ENCODE measurements at regions not wholly inside any gene's neighbourhood (a gene's known extent, or its start where the extent isn't known, plus 50 kb on each side); places are given as distances from the start of the nearest gene placed in this dataset.

- no peak for DNase-seq
- TF ChIP-seq CTCF (IDR thresholded peaks at IDR 0.05) (no peak), POLR2AphosphoS5 (IDR thresholded peaks at IDR 0.05) (no peak), EP300 (IDR thresholded peaks at IDR 0.05) (no peak), POLR2A (IDR thresholded peaks at IDR 0.05) (no peak)
- intact Hi-C loops (cut with DNase I): no loop called here
- H3K36me3 ChIP-seq: no peaks in the 10 kb centered on the region
- WGBS, 2 donors: 42 to 74% methylated on average over 2 of the region's 2 CpGs
- no peaks in the 10 kb centered on the region for H3K4me1 ChIP-seq
- H3K27me3 ChIP-seq: no peaks in the 10 kb centered on the region
- no peak overlapping the region for H3K27ac ChIP-seq
- no peaks in the 10 kb centered on the region for H3K9me3 ChIP-seq
- H3K4me3 ChIP-seq: no peak overlapping the region
Observed at GRCh38 chr3:68057637-68058320, 403.4 kb upstream of the SUCLG2 start.

GRCh38 chr3:68056556-68056955 lies 402.1 kb upstream of the SUCLG2 start:
- DNase-seq: no peak
- Histone ChIP-seq H3K27ac (no peak overlapping the region), H3K36me3 (no peaks in the 10 kb centered on the region), H3K27me3 (no peaks in the 10 kb centered on the region), H3K4me3 (no peak overlapping the region), H3K4me1 (no peaks in the 10 kb centered on the region), H3K9me3 (no peaks in the 10 kb centered on the region)
- TF ChIP-seq POLR2A (IDR thresholded peaks at IDR 0.05): no peak
- TF ChIP-seq EP300 (IDR thresholded peaks at IDR 0.05): no peak
- no peak for TF ChIP-seq POLR2AphosphoS5 (IDR thresholded peaks at IDR 0.05)
- TF ChIP-seq CTCF (IDR thresholded peaks at IDR 0.05): no peak
- intact Hi-C loops (cut with DNase I): no loop called here
- 67% methylated on average over 2 of the region's 2 CpGs for WGBS, 2 donors

GRCh38 chr3:68055215-68055614 lies 400.8 kb upstream of the SUCLG2 start:
- no peaks in the 10 kb centered on the region for H3K9me3 ChIP-seq
- TF ChIP-seq POLR2AphosphoS5 (IDR thresholded peaks at IDR 0.05) (no peak), EP300 (IDR thresholded peaks at IDR 0.05) (no peak), CTCF (IDR thresholded peaks at IDR 0.05) (no peak), POLR2A (IDR thresholded peaks at IDR 0.05) (no peak)
- 16 to 65% methylated on average over 4 of the region's 4 CpGs for WGBS, 2 donors
- no peak overlapping the region for H3K27ac ChIP-seq
- no peaks in the 10 kb centered on the region for H3K4me1 ChIP-seq
- H3K36me3 ChIP-seq: no peaks in the 10 kb centered on the region
- intact Hi-C loops (cut with DNase I): no loop called here
- no peak overlapping the region for H3K4me3 ChIP-seq
- H3K27me3 ChIP-seq: no peaks in the 10 kb centered on the region
- DNase-seq: no peak

GRCh38 chr3:68049776-68050175 lies 395.4 kb upstream of the SUCLG2 start:
- no peak overlapping the region for H3K4me3 ChIP-seq
- no peaks in the 10 kb centered on the region for H3K27me3 ChIP-seq
- no peaks in the 10 kb centered on the region for H3K36me3 ChIP-seq
- 47 to 49% methylated on average over 3 of the region's 3 CpGs for whole genome bisulfite sequencing, 2 donors
- TF ChIP-seq POLR2AphosphoS5 (IDR thresholded peaks at IDR 0.05) (no peak), EP300 (IDR thresholded peaks at IDR 0.05) (no peak), CTCF (IDR thresholded peaks at IDR 0.05) (no peak), POLR2A (IDR thresholded peaks at IDR 0.05) (no peak)
- no peak for DNase-seq
- H3K27ac ChIP-seq: no peak overlapping the region
- no peaks in the 10 kb centered on the region for H3K4me1 ChIP-seq
- intact Hi-C loops (cut with DNase I): no loop called here
- no peaks in the 10 kb centered on the region for H3K9me3 ChIP-seq

GRCh38 chr3:68045976-68046375 lies 391.6 kb upstream of the SUCLG2 start:
- intact Hi-C loops (cut with DNase I): no loop called here
- Histone ChIP-seq H3K27me3 (no peaks in the 10 kb centered on the region), H3K9me3 (no peaks in the 10 kb centered on the region), H3K27ac (no peak overlapping the region), H3K4me1 (no peaks in the 10 kb centered on the region), H3K4me3 (no peak overlapping the region), H3K36me3 (no peaks in the 10 kb centered on the region)
- DNase-seq: no peak
- TF ChIP-seq POLR2AphosphoS5 (IDR thresholded peaks at IDR 0.05) (no peak), POLR2A (IDR thresholded peaks at IDR 0.05) (no peak), EP300 (IDR thresholded peaks at IDR 0.05) (no peak), CTCF (IDR thresholded peaks at IDR 0.05) (no peak)
- 88 to 94% methylated on average over 3 of the region's 3 CpGs for WGBS, 2 donors

Measured in sigmoid colon (tissue), 6 donors.